Endodermal cell (in vitro differentiated cells): ENCODE measurements at regions not wholly inside any gene's neighbourhood (a gene's known extent, or its start where the extent isn't known, plus 50 kb on each side); places are given as distances from the start of the nearest gene placed in this dataset.
A peak's percentile ranks its signal among the peaks of the same experiment; 100 is the strongest.

ENCODE experiments used
- DNase-seq: peaks from one replicate; pipeline ENCODE4 v3.0.0-alpha.2; 2017
- H3K27ac ChIP-seq: 2 replicates; pipeline ENCODE4 v1.5.1; 2013; ENCODE audit warnings: mild to moderate bottlenecking, low read depth, low read length, moderate library complexity
- H3K27me3 ChIP-seq: 2 replicates; pipeline ENCODE4 v1.6.1; 2013; ENCODE audit warnings: mild to moderate bottlenecking, low read length, moderate library complexity; ENCODE audit not compliant: insufficient read depth, control insufficient read depth, poor library complexity, severe bottlenecking
- H3K36me3 ChIP-seq: 2 replicates; pipeline ENCODE4 v1.7.0; 2013; ENCODE audit warnings: mild to moderate bottlenecking, low read length, moderate library complexity; ENCODE audit not compliant: control insufficient read depth, insufficient read depth
- H3K4me1 ChIP-seq: one replicate; pipeline ENCODE4 v1.7.0; 2013; ENCODE audit warnings: low read length; ENCODE audit not compliant: control insufficient read depth, insufficient read depth
- H3K4me3 ChIP-seq: 2 replicates; pipeline ENCODE4 v1.5.1; 2013; ENCODE audit warnings: mild to moderate bottlenecking, low read length, moderate library complexity
- H3K9ac ChIP-seq: 2 replicates; pipeline ENCODE4 v1.6.1; 2013; ENCODE audit warnings: mild to moderate bottlenecking, low read length, moderate library complexity; ENCODE audit not compliant: poor library complexity, severe bottlenecking; ENCODE audit errors: extremely low read depth
- H3K9me3 ChIP-seq: 2 replicates; pipeline ENCODE4 v1.6.1; 2013; ENCODE audit warnings: mild to moderate bottlenecking, low read length, moderate library complexity; ENCODE audit not compliant: control insufficient read depth
- H3K27ac Mint-ChIP-seq: 2 replicates; pipeline ENCODE4 v1.8.0; 2020; ENCODE audit warnings: mixed read lengths
- H3K27me3 Mint-ChIP-seq: 2 replicates; pipeline ENCODE4 v1.8.0; 2021; ENCODE audit warnings: mild to moderate bottlenecking, mixed read lengths; ENCODE audit not compliant: insufficient read depth
- H3K36me3 Mint-ChIP-seq: 2 replicates; pipeline ENCODE4 v1.8.0; 2020; ENCODE audit warnings: low read depth, mixed read lengths
- H3K4me1 Mint-ChIP-seq: 2 replicates; pipeline ENCODE4 v1.8.0; 2020; ENCODE audit warnings: mixed read lengths
- H3K4me3 Mint-ChIP-seq: 2 replicates; pipeline ENCODE4 v1.8.0; 2020; ENCODE audit warnings: mild to moderate bottlenecking, moderate library complexity, mixed read lengths
- H3K9me3 Mint-ChIP-seq: 2 replicates; pipeline ENCODE4 v1.8.0; 2020; ENCODE audit warnings: mild to moderate bottlenecking, mixed read lengths
- WGBS, 2 experiments: methylation state at CpG; one replicate each; pipeline versions ENCODE4 v1.1.5 to v1.1.7; 2013; ENCODE audit warnings: missing lambda C conversion rate in 2 of 2, mixed read lengths in 1 of 2; ENCODE audit not compliant: insufficient coverage in 1 of 2, insufficient read length in 1 of 2; 5-methylcytosine and 5-hydroxymethylcytosine counted together
- TF ChIP-seq, protein P1 (sequence below): fragments of 200-600 bp; sonication (generic); conservative IDR thresholded peaks from 2 replicates; pipeline ENCODE4 v1.5.0; 2021; ENCODE audit warnings: antibody characterized with exemption, mild to moderate bottlenecking

DNA sequence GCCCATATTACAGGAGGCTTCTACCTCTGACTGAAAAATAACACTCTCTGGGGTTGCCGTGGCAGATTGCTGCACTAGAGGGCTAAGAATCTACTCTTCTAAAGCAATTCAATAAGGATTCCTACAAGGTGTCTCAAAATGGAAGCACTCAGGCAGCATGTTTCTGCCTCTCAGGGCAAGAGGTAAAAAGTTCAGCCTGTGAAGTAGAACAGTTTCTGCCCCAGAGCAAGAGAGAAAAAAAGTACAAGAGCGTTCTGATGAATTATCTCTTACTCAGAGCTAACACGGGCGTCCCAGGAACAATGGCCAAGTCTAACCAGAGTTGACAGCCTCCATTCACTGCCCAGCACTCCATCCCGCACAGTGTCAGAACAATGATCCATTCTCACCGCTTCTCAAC, 71.3 kb upstream of the TES start:
- H3K9me3 ChIP-seq: no peaks in the 10 kb centered on the region
- WGBS, 2 experiments: 79 to 88% methylated on average over 3 to 6 of the region's 6 CpGs
- H3K27ac ChIP-seq: peak overlapping the region; percentile 58
- Mint-ChIP-seq H3K9me3 (no peaks in the 10 kb centered on the region), H3K27ac (no peak overlapping the region), H3K4me1 (peaks cover 5% of the 10 kb centered on the region), H3K27me3 (no peaks in the 10 kb centered on the region), H3K4me3 (no peak overlapping the region), H3K36me3 (no peaks in the 10 kb centered on the region)
- no peaks in the 10 kb centered on the region for H3K4me1 ChIP-seq
- no peak for DNase-seq
- TF ChIP-seq, protein P1, sequence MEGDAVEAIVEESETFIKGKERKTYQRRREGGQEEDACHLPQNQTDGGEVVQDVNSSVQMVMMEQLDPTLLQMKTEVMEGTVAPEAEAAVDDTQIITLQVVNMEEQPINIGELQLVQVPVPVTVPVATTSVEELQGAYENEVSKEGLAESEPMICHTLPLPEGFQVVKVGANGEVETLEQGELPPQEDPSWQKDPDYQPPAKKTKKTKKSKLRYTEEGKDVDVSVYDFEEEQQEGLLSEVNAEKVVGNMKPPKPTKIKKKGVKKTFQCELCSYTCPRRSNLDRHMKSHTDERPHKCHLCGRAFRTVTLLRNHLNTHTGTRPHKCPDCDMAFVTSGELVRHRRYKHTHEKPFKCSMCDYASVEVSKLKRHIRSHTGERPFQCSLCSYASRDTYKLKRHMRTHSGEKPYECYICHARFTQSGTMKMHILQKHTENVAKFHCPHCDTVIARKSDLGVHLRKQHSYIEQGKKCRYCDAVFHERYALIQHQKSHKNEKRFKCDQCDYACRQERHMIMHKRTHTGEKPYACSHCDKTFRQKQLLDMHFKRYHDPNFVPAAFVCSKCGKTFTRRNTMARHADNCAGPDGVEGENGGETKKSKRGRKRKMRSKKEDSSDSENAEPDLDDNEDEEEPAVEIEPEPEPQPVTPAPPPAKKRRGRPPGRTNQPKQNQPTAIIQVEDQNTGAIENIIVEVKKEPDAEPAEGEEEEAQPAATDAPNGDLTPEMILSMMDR: no peak
- H3K4me3 ChIP-seq: no peak overlapping the region
- H3K27me3 ChIP-seq: no peaks in the 10 kb centered on the region
- no peaks in the 10 kb centered on the region for H3K36me3 ChIP-seq
- H3K9ac ChIP-seq: no peak overlapping the region

DNA sequence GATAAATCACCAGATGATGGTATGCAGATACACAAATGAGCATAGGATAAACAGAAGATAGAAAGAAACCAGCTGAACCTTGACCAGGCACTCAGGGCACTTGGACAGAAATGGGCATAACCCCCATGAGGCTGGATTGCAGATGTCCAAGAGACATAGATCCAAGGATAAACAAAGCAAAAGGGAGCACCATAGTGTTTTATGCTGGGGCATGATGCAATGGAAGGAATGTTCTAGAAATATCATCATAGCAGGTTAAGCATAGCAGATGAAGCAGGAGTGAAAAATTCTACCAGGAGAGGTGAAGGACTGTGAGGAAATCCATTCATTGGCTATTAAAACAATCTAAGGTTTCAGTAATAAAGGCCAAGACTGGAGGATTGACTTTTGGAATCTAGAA, 70.5 kb upstream of the TES start:
- Histone ChIP-seq H3K4me1 (no peaks in the 10 kb centered on the region), H3K27ac (no peak overlapping the region), H3K9ac (no peak overlapping the region), H3K9me3 (no peaks in the 10 kb centered on the region), H3K36me3 (no peaks in the 10 kb centered on the region), H3K27me3 (no peaks in the 10 kb centered on the region), H3K4me3 (no peak overlapping the region)
- Mint-ChIP-seq H3K9me3 (no peaks in the 10 kb centered on the region), H3K4me3 (no peak overlapping the region), H3K36me3 (no peaks in the 10 kb centered on the region), H3K27ac (no peak overlapping the region), H3K27me3 (no peaks in the 10 kb centered on the region), H3K4me1 (peaks cover 5% of the 10 kb centered on the region)
- TF ChIP-seq, protein P1: no peak
- no peak for DNase-seq

DNA sequence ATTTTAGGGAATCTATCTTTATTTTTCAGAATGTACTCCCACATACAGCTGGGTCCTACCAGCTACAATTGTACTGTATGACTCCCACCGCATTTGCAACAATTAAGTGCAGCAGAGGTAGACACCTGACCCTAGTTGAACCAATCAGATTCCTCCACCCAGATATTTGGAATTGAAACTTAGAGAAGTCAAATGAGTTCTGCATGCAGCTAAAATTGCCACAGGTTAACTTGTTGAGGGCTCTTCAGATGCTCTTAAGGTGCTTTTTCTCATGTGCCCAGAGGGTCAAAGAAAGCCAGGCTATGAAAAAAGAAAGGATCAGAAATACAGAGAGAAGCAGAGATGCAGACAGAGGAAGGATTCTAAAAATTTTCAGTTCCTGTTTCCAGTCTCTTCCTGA, 68.0 kb upstream of the TES start:
- Histone ChIP-seq H3K27me3 (no peaks in the 10 kb centered on the region), H3K4me3 (no peak overlapping the region), H3K9ac (no peak overlapping the region), H3K27ac (no peak overlapping the region), H3K9me3 (no peaks in the 10 kb centered on the region), H3K4me1 (no peaks in the 10 kb centered on the region), H3K36me3 (no peaks in the 10 kb centered on the region)
- 89% methylated on average over 1 of the region's 1 CpG; no CpG with 5 or more reads in 1 of the 2 experiments for WGBS, 2 experiments
- no peaks in the 10 kb centered on the region for H3K36me3 Mint-ChIP-seq
- no peaks in the 10 kb centered on the region for H3K9me3 Mint-ChIP-seq
- no peak overlapping the region for H3K4me3 Mint-ChIP-seq
- H3K4me1 Mint-ChIP-seq: no peaks in the 10 kb centered on the region
- no peaks in the 10 kb centered on the region for H3K27me3 Mint-ChIP-seq
- TF ChIP-seq, protein P1: no peak
- no peak for DNase-seq
- no peak overlapping the region for H3K27ac Mint-ChIP-seq
